Epithelial cell of proximal tubule (primary cell): ENCODE measurements at regions not wholly inside any gene's neighbourhood (a gene's known extent, or its start where the extent isn't known, plus 50 kb on each side); places are given as distances from the start of the nearest gene placed in this dataset.

ENCODE experiments used
- DNase-seq: peaks from one replicate; pipeline ENCODE4 v3.0.0-alpha.2; 2011; ENCODE audit warnings: low read depth
- H3K4me3 ChIP-seq: 2 replicates; pipeline ENCODE4 v1.5.1; 2011; ENCODE audit warnings: low read depth, mild to moderate bottlenecking, low read length
- TF ChIP-seq, protein P1 (sequence below): conservative IDR thresholded peaks from 2 replicates; pipeline ENCODE4 v1.5.1; 2012; ENCODE audit warnings: low read depth, mild to moderate bottlenecking, low read length

DNA sequence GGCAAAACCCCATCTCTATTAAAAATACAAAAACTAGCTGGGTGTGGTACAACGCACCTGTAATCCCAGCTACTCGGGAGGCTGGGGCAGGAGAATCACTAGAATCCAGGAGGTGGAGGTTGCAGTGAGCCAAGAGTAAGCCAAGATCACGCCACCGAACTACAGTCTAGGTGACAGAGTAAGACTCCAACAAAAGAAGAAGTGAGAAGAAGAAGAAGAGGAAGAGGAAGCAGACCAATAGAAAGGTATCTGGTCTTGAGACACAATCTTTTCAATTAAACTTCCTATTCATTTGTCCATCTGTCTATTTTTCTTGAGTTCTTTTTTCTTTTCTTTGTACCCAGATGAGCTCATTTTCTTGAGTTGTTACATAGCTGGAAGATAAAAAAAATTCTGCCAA lies 55.7 kb upstream of the ACADM start:
- TF ChIP-seq, protein P1, sequence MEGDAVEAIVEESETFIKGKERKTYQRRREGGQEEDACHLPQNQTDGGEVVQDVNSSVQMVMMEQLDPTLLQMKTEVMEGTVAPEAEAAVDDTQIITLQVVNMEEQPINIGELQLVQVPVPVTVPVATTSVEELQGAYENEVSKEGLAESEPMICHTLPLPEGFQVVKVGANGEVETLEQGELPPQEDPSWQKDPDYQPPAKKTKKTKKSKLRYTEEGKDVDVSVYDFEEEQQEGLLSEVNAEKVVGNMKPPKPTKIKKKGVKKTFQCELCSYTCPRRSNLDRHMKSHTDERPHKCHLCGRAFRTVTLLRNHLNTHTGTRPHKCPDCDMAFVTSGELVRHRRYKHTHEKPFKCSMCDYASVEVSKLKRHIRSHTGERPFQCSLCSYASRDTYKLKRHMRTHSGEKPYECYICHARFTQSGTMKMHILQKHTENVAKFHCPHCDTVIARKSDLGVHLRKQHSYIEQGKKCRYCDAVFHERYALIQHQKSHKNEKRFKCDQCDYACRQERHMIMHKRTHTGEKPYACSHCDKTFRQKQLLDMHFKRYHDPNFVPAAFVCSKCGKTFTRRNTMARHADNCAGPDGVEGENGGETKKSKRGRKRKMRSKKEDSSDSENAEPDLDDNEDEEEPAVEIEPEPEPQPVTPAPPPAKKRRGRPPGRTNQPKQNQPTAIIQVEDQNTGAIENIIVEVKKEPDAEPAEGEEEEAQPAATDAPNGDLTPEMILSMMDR, result no peak
- no peak for DNase-seq

DNA sequence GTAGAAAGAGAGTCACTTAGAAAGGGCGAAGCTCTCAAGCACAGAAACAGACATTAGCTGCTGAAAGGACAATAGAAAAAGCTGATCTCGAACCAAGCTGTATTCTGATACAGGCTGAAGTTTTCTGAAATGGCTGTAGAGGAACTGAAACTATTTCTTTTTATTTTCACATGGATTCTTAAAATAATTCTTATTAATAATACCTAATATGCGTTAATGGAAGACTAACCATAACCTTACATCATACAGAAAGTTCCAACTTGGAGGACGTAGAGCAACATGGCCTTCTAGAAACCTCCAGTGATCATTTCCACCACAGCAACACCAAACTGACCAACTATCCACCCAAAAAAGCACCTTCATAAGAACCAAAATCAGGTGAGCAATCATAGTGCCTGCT lies 52.8 kb upstream of the ACADM start:
- DNase-seq, result no peak
- TF ChIP-seq, protein P1, result no peak
- no peak overlapping the region for H3K4me3 ChIP-seq

More for the DNA sequence above, 55.7 kb upstream of the ACADM start:
- H3K4me3 ChIP-seq, result no peak overlapping the region

DNA sequence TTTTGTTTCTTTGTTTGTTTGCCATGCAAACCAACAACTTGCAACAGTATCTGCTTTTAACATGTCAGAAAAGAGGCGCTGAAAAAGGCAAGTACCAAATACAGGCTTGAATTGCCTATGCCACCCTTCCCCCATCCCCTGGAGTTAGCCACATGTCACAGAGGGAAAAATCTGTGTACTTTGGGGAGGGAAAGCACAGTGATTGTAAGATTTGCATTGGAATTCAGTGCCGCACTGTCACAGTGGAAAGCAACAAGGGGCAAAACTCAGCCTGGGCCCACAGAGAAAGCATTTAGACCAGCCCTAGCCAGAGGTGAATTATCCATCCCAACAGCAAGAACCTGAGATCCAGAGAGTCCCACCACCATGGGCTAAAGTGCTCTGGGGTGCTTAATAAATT lies 52.4 kb upstream of the ACADM start:
- DNase-seq, result no peak
- TF ChIP-seq, protein P1, result no peak
- no peak overlapping the region for H3K4me3 ChIP-seq

DNA sequence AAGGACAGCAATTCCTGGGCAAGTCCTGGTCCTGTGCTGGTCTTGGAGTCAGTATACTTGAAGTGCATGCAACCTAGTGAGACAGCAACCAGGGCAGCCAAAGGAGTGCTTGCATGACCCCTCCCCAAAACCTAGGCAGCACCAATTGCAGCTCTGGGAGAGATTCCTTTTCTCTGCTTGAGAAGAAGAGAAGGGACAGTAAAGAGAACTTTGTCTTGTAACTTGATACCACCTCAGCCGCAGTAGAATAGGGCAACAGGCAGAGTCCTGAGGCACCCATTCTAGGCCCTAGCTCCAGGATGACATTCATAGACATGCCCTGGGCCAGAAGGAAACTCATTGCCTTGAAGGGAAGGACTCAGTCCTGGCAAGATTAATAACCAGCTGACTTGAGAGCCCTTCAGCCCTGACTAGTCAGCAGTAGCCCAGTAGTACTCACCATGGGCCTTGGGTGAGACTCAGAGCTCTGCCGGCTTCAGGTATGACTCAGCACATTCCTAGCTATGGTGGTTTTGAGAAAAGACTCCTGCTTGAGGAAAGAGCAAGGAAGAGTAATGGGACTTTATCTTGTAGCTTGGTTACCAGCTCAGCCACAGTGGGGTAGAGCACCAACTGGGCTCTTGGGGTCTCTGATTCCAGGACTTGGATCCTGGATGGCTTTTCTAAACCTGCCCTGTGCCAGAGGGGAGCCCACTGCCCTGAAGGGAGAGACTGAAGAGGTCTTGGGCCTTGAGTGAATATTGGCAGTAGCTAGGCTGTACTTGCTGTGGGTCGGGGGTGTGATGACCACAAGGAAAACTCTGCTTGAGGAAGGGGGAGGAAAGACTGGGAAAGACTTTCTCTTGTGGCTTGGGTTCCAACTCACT lies 51.7 kb upstream of the ACADM start:
- peak; percentile 72 for DNase-seq
- no peak overlapping the region for H3K4me3 ChIP-seq
- TF ChIP-seq, protein P1, result no peak

DNA sequence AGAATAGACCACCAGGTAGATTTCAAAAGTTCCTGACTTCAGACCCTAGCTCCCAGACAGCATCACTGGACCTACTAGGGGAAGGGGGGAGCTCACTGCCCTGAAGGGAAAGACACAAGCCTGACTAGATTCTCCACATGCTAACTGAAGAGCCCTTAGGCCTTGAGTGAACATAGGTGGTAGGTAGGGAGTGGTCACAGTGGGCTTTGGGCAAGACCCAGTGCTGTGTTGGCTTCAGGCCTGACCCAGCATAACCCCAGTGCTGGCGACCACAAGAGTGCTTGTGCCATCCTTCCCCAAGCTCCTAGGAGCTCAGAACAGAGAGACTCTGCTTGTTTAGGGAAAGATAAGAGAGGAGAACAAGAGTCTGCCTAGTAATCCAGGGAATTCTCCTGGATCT lies 51.1 kb upstream of the ACADM start:
- DNase-seq, result no peak
- TF ChIP-seq, protein P1, result no peak
- H3K4me3 ChIP-seq, result no peak overlapping the region

DNA sequence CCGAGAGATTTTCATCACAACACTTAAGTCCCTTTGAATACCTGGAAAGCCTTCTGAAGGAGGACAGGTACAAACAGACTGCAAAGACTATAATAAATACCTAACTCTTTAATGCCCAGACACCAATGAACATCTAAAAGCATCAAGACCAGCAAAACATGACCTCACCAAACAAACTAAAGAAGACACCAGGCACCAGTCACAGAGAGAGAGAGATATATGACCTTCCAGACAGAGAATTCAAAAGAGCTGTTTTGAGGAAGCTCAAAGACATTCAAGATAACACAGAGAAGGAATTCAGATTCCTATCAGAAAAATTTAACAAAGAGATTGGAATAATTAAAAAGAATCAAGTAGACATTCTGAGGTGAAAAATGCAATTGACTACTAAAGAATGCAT lies 50.6 kb upstream of the ACADM start:
- TF ChIP-seq, protein P1, result no peak
- no peak for DNase-seq
- H3K4me3 ChIP-seq, result no peak overlapping the region
